HEK293 (cell line): ENCODE measurements at regions not wholly inside any gene's neighbourhood (a gene's known extent, or its start where the extent isn't known, plus 50 kb on each side); places are given as distances from the start of the nearest gene placed in this dataset.

Source experiments
- CTCF ChIA-PET: fragments of 350-600 bp; formaldehyde crosslinking; extraction: SDS; loops from one replicate; lab custom pipeline; 2021; ENCODE audit warnings: antibody characterized with exemption; lab: Yijun Ruan, JAX
- POLR2A ChIA-PET: fragments of 300-600 bp; formaldehyde crosslinking; extraction: SDS; loops from one replicate; lab custom pipeline; 2020; ENCODE audit warnings: antibody characterized with exemption, inconsistent platforms; lab: Yijun Ruan, JAX
- H3K27ac ChIP-seq: fragments of 200-500 bp; sonication (Bioruptor generic); 2 replicates; pipeline ENCODE4 v1.5.1; 2014; ENCODE audit warnings: low read depth, low read length, control low read depth, inconsistent platforms; ENCODE audit errors: extremely low read depth
- H3K36me3 ChIP-seq, 2 experiments: fragments of 200-500 bp in 1 of 2; sonication (Bioruptor generic) in 1 of 2; 1 replicate in 1 of 2; 2 replicates in 1 of 2; pipeline ENCODE4 v1.5.1; 2014 to 2017; ENCODE audit warnings: inconsistent platforms in 2 of 2, low read length in 2 of 2; ENCODE audit not compliant: control insufficient read depth in 2 of 2, insufficient read depth in 1 of 2
- H3K4me1 ChIP-seq: fragments of 200-500 bp; sonication (Bioruptor generic); 2 replicates; pipeline ENCODE4 v1.5.1; 2014; ENCODE audit warnings: mild to moderate bottlenecking, low read length, inconsistent platforms; ENCODE audit not compliant: control insufficient read depth, insufficient read depth
- H3K4me3 ChIP-seq: 2 replicates; pipeline ENCODE4 v1.5.1; 2011; ENCODE audit warnings: low read depth, mild to moderate bottlenecking, control low read depth, low read length, moderate library complexity
- H3K9me3 ChIP-seq: fragments of 200-500 bp; sonication (Bioruptor generic); 2 replicates; pipeline ENCODE4 v1.5.1; 2014; ENCODE audit warnings: low read depth, low read length, inconsistent platforms; ENCODE audit not compliant: control insufficient read depth, insufficient read depth
- FEZF1 ChIP-seq: fragments of 450-650 bp; formaldehyde crosslinking; IDR thresholded peaks from 2 replicates; pipeline ENCODE4 v1.5.1; 2016; ENCODE audit warnings: missing biosample characterization, missing genetic modification characterization
- GLIS2 ChIP-seq: fragments of 450-650 bp; formaldehyde crosslinking; IDR thresholded peaks from 2 replicates; pipeline ENCODE4 v1.5.1; 2016; ENCODE audit warnings: missing biosample characterization, missing genetic modification characterization
- HOXC10 ChIP-seq: sonication (generic); formaldehyde crosslinking; IDR thresholded peaks from 2 replicates; pipeline ENCODE4 v1.8.1; 2023; ENCODE audit warnings: mild to moderate bottlenecking, missing genetic modification reagents
- IKZF3 ChIP-seq: fragments of 450-650 bp; IDR thresholded peaks from 2 replicates; pipeline ENCODE4 v1.5.0; 2018; ENCODE audit warnings: missing biosample characterization, mild to moderate bottlenecking, missing genetic modification characterization, moderate library complexity
- KLF9 ChIP-seq: fragments of 450-650 bp; formaldehyde crosslinking; IDR thresholded peaks from 2 replicates; pipeline ENCODE4 v1.5.1; 2016; ENCODE audit warnings: missing biosample characterization, missing genetic modification characterization, low read depth
- MEIS1 ChIP-seq: sonication (generic); formaldehyde crosslinking; IDR thresholded peaks from 2 replicates; pipeline ENCODE4 v1.8.1; 2022; ENCODE audit warnings: missing genetic modification reagents, mild to moderate bottlenecking, borderline replicate concordance
- OVOL3 ChIP-seq: fragments of 450-650 bp; formaldehyde crosslinking; IDR thresholded peaks from 2 replicates; pipeline ENCODE4 v1.5.1; 2016; ENCODE audit warnings: missing biosample characterization, missing genetic modification characterization
- SALL2 ChIP-seq: fragments of 450-650 bp; formaldehyde crosslinking; IDR thresholded peaks from 2 replicates; pipeline ENCODE4 v1.5.0; 2017; ENCODE audit warnings: missing biosample characterization, mild to moderate bottlenecking, missing genetic modification characterization, borderline replicate concordance
- SCRT2 ChIP-seq: fragments of 450-650 bp; formaldehyde crosslinking; IDR thresholded peaks from 2 replicates; pipeline ENCODE4 v1.5.1; 2016; ENCODE audit warnings: missing biosample characterization, missing genetic modification characterization
- YY1 ChIP-seq: fragments of 450-650 bp; formaldehyde crosslinking; IDR thresholded peaks from 2 replicates; pipeline ENCODE4 v1.5.1; 2018; ENCODE audit warnings: missing biosample characterization, missing genetic modification characterization
- ZBTB1 ChIP-seq: fragments of 450-650 bp; formaldehyde crosslinking; IDR thresholded peaks from 2 replicates; pipeline ENCODE4 v1.5.1; 2016; ENCODE audit warnings: missing biosample characterization, missing genetic modification characterization
- ZBTB6 ChIP-seq: fragments of 450-650 bp; formaldehyde crosslinking; IDR thresholded peaks from 2 replicates; pipeline ENCODE4 v1.5.1; 2017; ENCODE audit warnings: missing biosample characterization, missing genetic modification characterization
- ZFP41 ChIP-seq: fragments of 450-650 bp; formaldehyde crosslinking; IDR thresholded peaks from 2 replicates; pipeline ENCODE4 v1.5.1; 2016; ENCODE audit warnings: missing biosample characterization, missing genetic modification characterization, borderline replicate concordance
- ZNF121 ChIP-seq: fragments of 450-650 bp; formaldehyde crosslinking; IDR thresholded peaks from 2 replicates; pipeline ENCODE4 v1.5.1; 2016; ENCODE audit warnings: missing biosample characterization, missing genetic modification characterization
- ZNF157 ChIP-seq: fragments of 450-650 bp; formaldehyde crosslinking; IDR thresholded peaks from 2 replicates; pipeline ENCODE4 v1.5.1; 2016; ENCODE audit warnings: missing biosample characterization, missing genetic modification characterization
- ZNF19 ChIP-seq: fragments of 450-650 bp; formaldehyde crosslinking; IDR thresholded peaks from 2 replicates; pipeline ENCODE4; 2016; ENCODE audit warnings: missing biosample characterization, missing genetic modification characterization, low read depth
- ZNF341 ChIP-seq: fragments of 450-650 bp; formaldehyde crosslinking; IDR thresholded peaks from 2 replicates; pipeline ENCODE4; 2016; ENCODE audit warnings: low read depth, missing biosample characterization, missing genetic modification characterization
- ZNF555 ChIP-seq: fragments of 450-650 bp; formaldehyde crosslinking; conservative IDR thresholded peaks from 2 replicates; pipeline ENCODE4 v1.5.1; 2017; ENCODE audit warnings: missing biosample characterization, mild to moderate bottlenecking, missing genetic modification characterization, inconsistent platforms
- ZNF585B ChIP-seq: fragments of 450-650 bp; formaldehyde crosslinking; IDR thresholded peaks from 2 replicates; pipeline ENCODE4 v1.5.1; 2016; ENCODE audit warnings: missing biosample characterization, missing genetic modification characterization
- ZNF645 ChIP-seq: fragments of 450-650 bp; formaldehyde crosslinking; IDR thresholded peaks from 2 replicates; pipeline ENCODE4; 2016; ENCODE audit warnings: missing biosample characterization, missing genetic modification characterization
- ZNF692 ChIP-seq: fragments of 450-650 bp; formaldehyde crosslinking; IDR thresholded peaks from 2 replicates; pipeline ENCODE4 v1.5.1; 2016; ENCODE audit warnings: missing biosample characterization, missing genetic modification characterization
- ZNF747 ChIP-seq: fragments of 450-650 bp; formaldehyde crosslinking; IDR thresholded peaks from 2 replicates; pipeline ENCODE4 v1.5.1; 2016; ENCODE audit warnings: missing biosample characterization, missing genetic modification characterization
- ZNF776 ChIP-seq: fragments of 450-650 bp; formaldehyde crosslinking; IDR thresholded peaks from 2 replicates; pipeline ENCODE4 v1.5.0; 2017; ENCODE audit warnings: missing biosample characterization, missing genetic modification characterization, borderline replicate concordance
- ZXDB ChIP-seq: fragments of 450-650 bp; formaldehyde crosslinking; IDR thresholded peaks from 2 replicates; pipeline ENCODE4 v1.5.1; 2016; ENCODE audit warnings: missing biosample characterization, missing genetic modification characterization

- no peak overlapping the region for H3K27ac ChIP-seq
- ChIA-PET CTCF (interaction anchor here (0.6 kb wide), 1 partner anchor 297 kb away, joined by 3 read pairs; no protein-coding TSS in a partner anchor), POLR2A (no interaction called here)
- no peaks in the 10 kb centered on the region for H3K4me1 ChIP-seq
- no peaks in the 10 kb centered on the region for H3K36me3 ChIP-seq
- H3K9me3 ChIP-seq = no peaks in the 10 kb centered on the region
- H3K4me3 ChIP-seq = no peak overlapping the region
- no peak for TF ChIP-seq ZBTB6 (tag by site-specific recombination)
- TF ChIP-seq HOXC10 (CRISPR knock-in tag) = no peak
- no peak for TF ChIP-seq IKZF3 (tag by site-specific recombination)
- no peak for TF ChIP-seq ZNF747 (tag by site-specific recombination)
- no peak for TF ChIP-seq OVOL3 (tag by site-specific recombination)
- no peak for TF ChIP-seq ZNF645
- TF ChIP-seq SALL2 (tag by site-specific recombination) = no peak
- TF ChIP-seq ZNF157 = no peak
- TF ChIP-seq KLF9 (tag by site-specific recombination) = no peak
- no peak for TF ChIP-seq MEIS1
- no peak for TF ChIP-seq ZNF341 (tag by site-specific recombination)
- TF ChIP-seq ZBTB1 (tag by site-specific recombination) = no peak
- TF ChIP-seq ZNF776 (tag by site-specific recombination) = no peak
- TF ChIP-seq YY1 (tag by site-specific recombination) = no peak
Measured at GRCh38 chr3:165503346-165503745, 307.2 kb upstream of the SLITRK3 start.

- ChIA-PET CTCF (no interaction called here), POLR2A (no interaction called here)
- no peak overlapping the region for H3K4me3 ChIP-seq
- no peaks in the 10 kb centered on the region for H3K36me3 ChIP-seq
- no peak for TF ChIP-seq ZNF692 (tag by site-specific recombination)
- TF ChIP-seq FEZF1 (tag by site-specific recombination) = no peak
- TF ChIP-seq ZNF121 (tag by site-specific recombination) = no peak
- no peak for TF ChIP-seq ZXDB (tag by site-specific recombination)
- no peak for TF ChIP-seq ZNF585B
- TF ChIP-seq ZNF555 = no peak
- no peak for TF ChIP-seq ZNF19 (tag by site-specific recombination)
- no peak for TF ChIP-seq GLIS2
- no peak for TF ChIP-seq ZFP41 (tag by site-specific recombination)
- no peak for TF ChIP-seq SCRT2 (tag by site-specific recombination)
- no peak overlapping the region for H3K27ac ChIP-seq
- H3K9me3 ChIP-seq = no peaks in the 10 kb centered on the region
- no peaks in the 10 kb centered on the region for H3K4me1 ChIP-seq
Measured at GRCh38 chr3:165502707-165503106, 306.5 kb upstream of the SLITRK3 start.
